IPS-20b (cell line): ENCODE measurements at regions not wholly inside any gene's neighbourhood (a gene's known extent, or its start where the extent isn't known, plus 50 kb on each side); places are given as distances from the start of the nearest gene placed in this dataset.
"Not testable (repeated sequence)": the region's sequence is repeated elsewhere in the genome, so short reads cannot be mapped to it uniquely, and the experiment has no call there.

Source experiments
- H3K27ac ChIP-seq: one replicate; pipeline ENCODE4 v1.5.1; 2013; ENCODE audit warnings: low read length
- H3K27me3 ChIP-seq: 2 replicates; pipeline ENCODE4 v1.6.1; 2013; ENCODE audit warnings: mild to moderate bottlenecking, low read length, inconsistent platforms; ENCODE audit not compliant: insufficient read depth
- H3K36me3 ChIP-seq: 2 replicates; pipeline ENCODE4 v1.6.1; 2013; ENCODE audit warnings: low read depth, mild to moderate bottlenecking, inconsistent platforms, low read length, moderate library complexity; ENCODE audit not compliant: insufficient read depth
- H3K4me1 ChIP-seq: 2 replicates; pipeline ENCODE4 v1.6.1; 2013; ENCODE audit warnings: mild to moderate bottlenecking, control low read depth, inconsistent platforms, low read length, moderate library complexity; ENCODE audit not compliant: insufficient read depth
- H3K4me3 ChIP-seq: 2 replicates; pipeline ENCODE4 v1.5.1; 2013; ENCODE audit warnings: mild to moderate bottlenecking, low read length, inconsistent platforms
- H3K9ac ChIP-seq: 2 replicates; pipeline ENCODE4 v1.6.1; 2013; ENCODE audit warnings: low read depth, mild to moderate bottlenecking, inconsistent platforms, low read length, moderate library complexity
- H3K9me3 ChIP-seq: 2 replicates; pipeline ENCODE4 v1.6.1; 2013; ENCODE audit warnings: mild to moderate bottlenecking, low read depth, low read length, inconsistent platforms; ENCODE audit not compliant: insufficient read depth

DNA sequence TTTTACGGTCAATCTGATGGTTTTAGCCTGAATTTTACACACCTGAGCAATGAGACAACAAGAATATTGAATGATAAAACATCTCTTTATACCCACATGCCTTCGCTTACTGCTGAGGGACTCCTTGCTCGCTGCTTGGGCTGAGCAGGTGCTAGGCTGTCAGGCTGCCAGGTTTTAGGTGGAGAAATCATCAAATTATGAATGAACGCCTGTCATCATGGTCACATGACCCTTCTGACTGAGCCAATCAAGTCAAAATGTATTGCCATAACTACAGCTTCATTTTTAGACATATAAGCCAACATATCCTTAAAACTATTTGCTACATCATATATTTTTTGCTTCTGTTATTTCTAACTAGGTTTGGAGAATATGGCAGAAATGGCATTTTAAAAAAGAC lies 274.0 kb downstream of the LNPK start:
- Histone ChIP-seq H3K27me3 (no peaks in the 10 kb centered on the region), H3K4me3 (no peak overlapping the region)

DNA sequence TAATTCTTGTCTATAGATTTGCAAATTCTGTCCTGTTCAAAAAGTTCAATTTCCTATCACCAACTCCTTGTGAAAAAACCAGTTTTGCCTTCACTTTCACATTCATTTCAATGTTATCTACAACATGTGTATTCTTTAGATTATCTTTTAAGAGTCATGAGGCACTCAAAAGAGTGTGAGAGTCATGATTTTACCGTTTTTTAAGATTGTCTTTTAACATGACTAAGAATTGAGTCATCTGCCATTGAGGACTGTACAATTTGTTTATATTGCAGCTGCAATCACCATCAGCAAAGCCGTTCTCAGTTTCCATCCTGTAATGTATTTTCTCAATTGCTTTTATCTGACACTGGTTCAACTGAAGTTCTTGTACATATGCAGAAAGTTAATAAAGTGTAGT lies 275.8 kb downstream of the LNPK start:
- Histone ChIP-seq H3K9me3 (peaks cover 6% of the 10 kb centered on the region; the same call in 1 of the 2 replicates), H3K4me3 (no peak overlapping the region), H3K27me3 (no peaks in the 10 kb centered on the region), H3K4me1 (no peaks in the 10 kb centered on the region), H3K36me3 (no peaks in the 10 kb centered on the region), H3K9ac (no peak overlapping the region), H3K27ac (no peak overlapping the region)

More for the DNA sequence above, 274.0 kb downstream of the LNPK start:
- peaks cover 2% of the 10 kb centered on the region; the same call in 1 of the 2 replicates for H3K9me3 ChIP-seq
- H3K36me3 ChIP-seq = no peaks in the 10 kb centered on the region
- no peak overlapping the region for H3K9ac ChIP-seq
- H3K27ac ChIP-seq = no peak overlapping the region
- no peaks in the 10 kb centered on the region for H3K4me1 ChIP-seq

DNA sequence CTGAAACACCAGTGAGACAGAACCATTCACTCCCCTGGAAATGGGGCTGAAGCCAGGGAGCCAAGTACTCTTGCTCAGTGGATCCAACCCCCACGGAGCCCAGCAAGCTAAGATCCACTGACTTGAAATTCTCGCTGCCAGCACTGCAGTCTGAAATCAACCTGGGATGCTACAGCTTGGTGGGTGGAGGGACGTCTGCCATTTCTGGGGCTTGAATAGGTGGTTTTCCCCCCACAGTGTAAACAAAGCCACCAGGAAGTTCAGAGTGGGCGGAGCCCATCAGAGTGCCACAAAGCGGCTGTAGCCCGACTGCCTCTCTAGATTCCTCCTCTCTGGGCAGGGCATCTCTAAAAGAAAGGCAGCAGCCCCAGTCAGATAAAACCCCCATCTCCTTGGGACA lies 292.8 kb downstream of the LNPK start:
- H3K27me3 ChIP-seq = no peaks in the 10 kb centered on the region
- H3K4me1 ChIP-seq = no peaks in the 10 kb centered on the region; the same call in 1 of the 2 replicates
- H3K4me3 ChIP-seq = no peak overlapping the region
- H3K27ac ChIP-seq = no peak overlapping the region
- no peak overlapping the region for H3K9ac ChIP-seq
- no peaks in the 10 kb centered on the region for H3K9me3 ChIP-seq
- no peaks in the 10 kb centered on the region for H3K36me3 ChIP-seq

DNA sequence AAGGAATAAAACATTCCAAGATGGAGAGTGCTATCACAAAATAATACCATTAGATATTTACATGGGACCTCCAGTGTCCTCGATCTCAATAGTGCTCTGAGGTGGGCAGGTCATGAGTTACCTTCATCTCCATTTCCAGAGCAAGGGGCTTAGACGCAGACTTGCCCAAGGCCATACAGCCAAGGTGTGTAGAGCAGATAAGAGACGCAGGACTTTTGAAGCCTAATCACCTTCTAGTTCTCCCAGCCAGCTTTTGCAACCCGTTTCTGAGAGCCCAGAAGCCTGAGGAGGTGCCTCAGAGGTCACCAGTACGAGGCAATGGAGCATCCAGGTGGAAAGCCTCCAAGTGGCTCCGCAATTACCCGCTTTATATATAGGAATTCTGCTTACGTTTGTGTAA lies 294.7 kb downstream of the LNPK start:
- Histone ChIP-seq H3K9ac (no peak overlapping the region), H3K36me3 (no peaks in the 10 kb centered on the region), H3K4me1 (no peaks in the 10 kb centered on the region; the same call in 1 of the 2 replicates), H3K9me3 (no peaks in the 10 kb centered on the region), H3K27ac (no peak overlapping the region), H3K27me3 (no peaks in the 10 kb centered on the region), H3K4me3 (no peak overlapping the region)

DNA sequence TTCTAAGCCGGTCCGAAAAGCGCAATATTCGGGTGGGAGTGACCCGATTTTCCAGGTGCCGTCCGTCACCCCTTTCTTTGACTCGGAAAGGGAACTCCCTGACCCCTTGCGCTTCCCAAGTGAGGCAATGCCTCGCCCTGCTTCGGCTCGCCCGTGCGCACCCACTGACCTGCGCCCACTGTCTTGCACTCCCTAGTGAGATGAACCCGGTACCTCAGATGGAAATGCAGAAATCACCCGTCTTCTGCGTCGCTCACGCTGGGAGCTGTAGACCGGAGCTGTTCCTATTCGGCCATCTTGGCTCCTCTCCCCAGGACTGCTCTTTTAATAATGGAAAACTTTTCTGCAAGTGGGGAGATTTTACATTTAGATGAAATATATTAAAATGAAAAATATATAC lies 297.5 kb downstream of the LNPK start:
- H3K27me3 ChIP-seq, H3K27ac ChIP-seq, H3K4me3 ChIP-seq, H3K4me1 ChIP-seq, H3K36me3 ChIP-seq, H3K9me3 ChIP-seq, H3K9ac ChIP-seq: not testable (repeated sequence)

DNA sequence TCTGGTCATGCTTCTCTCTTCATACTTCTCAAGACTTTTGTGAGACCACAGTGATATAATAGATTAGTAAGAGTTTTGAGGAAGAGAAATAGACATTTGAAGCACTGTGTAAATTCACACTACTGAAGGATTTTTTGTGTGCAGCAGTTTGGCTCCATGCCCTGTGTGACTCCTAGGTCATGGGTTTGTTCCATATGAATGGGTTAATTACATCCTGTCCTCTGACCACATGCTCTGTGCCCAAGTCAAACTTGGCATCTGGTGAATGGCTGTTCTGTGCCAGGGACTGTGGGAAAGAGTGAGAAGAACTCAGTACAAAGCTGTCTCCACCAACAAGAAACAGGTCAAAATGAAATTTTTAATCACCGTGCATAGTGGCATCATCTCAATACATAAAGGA lies 304.0 kb downstream of the LNPK start:
- no peaks in the 10 kb centered on the region for H3K4me1 ChIP-seq
- H3K9me3 ChIP-seq = no peaks in the 10 kb centered on the region

DNA sequence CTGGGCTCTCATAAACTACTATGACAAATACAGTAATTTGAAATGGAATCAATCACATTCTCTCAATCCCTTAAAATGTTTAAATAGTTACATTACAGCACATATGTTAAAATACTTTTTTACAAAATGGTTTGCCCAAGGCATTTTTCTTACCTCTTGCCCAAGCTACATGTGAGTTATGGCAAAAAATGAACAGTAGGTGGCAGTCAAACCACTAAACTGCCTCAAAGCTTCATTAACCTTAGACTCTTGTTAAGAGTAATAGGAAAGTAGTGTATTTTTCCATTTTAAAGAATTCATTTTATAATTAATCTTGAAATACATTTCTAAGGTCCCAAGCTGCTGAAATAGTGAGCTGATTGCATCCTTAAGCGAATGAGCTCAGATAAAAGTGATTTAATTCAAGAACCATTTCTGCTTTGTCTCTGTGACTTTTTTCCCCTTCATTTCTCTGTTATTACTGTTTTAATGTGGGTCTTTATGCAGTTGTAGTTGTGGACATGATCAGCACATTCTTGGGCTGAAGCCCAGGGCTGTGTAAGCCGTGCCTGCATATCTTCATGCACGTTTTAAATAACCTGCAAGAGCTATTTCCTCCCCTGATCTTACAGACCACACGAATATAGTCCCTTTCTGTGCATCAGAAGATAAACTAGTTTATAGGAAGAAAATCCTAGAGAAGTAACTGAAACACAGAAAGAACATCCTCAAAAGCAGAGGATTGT lies 311.8 kb downstream of the LNPK start:
- H3K27ac ChIP-seq = no peak overlapping the region
- no peak overlapping the region for H3K9ac ChIP-seq
- no peak overlapping the region for H3K4me3 ChIP-seq
- H3K36me3 ChIP-seq = no peaks in the 10 kb centered on the region
- H3K27me3 ChIP-seq = 0 out of 2 replicates have a peak, but pooled peaks cover 4% of the 10 kb centered on the region
- no peaks in the 10 kb centered on the region for H3K9me3 ChIP-seq
- H3K4me1 ChIP-seq = no peaks in the 10 kb centered on the region; the same call in 1 of the 2 replicates

More for the DNA sequence above, 304.0 kb downstream of the LNPK start:
- Histone ChIP-seq H3K9ac (no peak overlapping the region), H3K27ac (no peak overlapping the region), H3K27me3 (no peaks in the 10 kb centered on the region), H3K36me3 (no peaks in the 10 kb centered on the region), H3K4me3 (no peak overlapping the region)

DNA sequence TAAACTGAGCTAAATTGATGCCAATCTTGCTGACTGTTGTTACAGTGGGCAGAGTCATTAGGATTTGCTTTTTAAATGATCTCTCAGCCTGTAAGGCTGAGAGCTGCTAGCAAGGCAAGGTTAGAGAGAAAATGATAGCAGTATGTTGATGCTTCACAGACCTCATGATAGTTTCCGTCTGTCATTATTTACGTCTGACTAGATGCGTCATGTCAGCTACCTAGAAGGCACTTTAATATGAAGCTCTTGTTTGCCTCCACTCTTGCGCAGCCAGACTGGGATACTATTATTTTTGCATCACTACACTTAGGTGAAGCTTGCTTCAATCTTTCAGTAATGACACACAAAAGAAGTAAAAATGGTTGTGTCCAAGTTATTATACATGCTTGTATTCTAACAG lies 313.8 kb downstream of the LNPK start:
- H3K27ac ChIP-seq = no peak overlapping the region
- no peaks in the 10 kb centered on the region; the same call in 1 of the 2 replicates for H3K4me1 ChIP-seq
- no peaks in the 10 kb centered on the region for H3K36me3 ChIP-seq
- no peak overlapping the region for H3K9ac ChIP-seq
- H3K9me3 ChIP-seq = no peaks in the 10 kb centered on the region
- H3K27me3 ChIP-seq = 0 out of 2 replicates have a peak, but pooled peaks cover 4% of the 10 kb centered on the region
- H3K4me3 ChIP-seq = no peak overlapping the region

DNA sequence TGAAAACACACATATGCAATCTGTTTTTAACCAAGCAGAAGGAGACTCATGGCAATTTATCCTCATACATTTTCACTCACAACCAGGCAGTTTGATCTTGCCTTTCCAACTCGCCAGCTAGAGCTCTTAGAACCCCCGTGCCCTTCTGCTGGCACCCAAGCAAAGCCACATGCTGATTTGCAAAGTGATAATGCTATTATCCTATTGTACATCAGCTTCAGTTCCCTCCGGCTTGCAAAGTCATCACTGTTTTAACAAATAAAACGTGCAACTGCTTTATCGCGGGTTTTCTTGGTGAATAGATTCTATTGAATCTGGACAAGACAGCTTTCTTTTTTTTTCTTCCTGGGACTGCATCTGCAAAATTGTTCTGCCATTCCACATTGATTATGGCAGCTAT lies 314.6 kb downstream of the LNPK start:
- Histone ChIP-seq H3K9ac (no peak overlapping the region), H3K9me3 (no peaks in the 10 kb centered on the region), H3K27me3 (0 out of 2 replicates have a peak, but pooled peaks cover 4% of the 10 kb centered on the region), H3K36me3 (no peaks in the 10 kb centered on the region), H3K4me3 (no peak overlapping the region), H3K4me1 (no peaks in the 10 kb centered on the region; the same call in 1 of the 2 replicates), H3K27ac (no peak overlapping the region)

DNA sequence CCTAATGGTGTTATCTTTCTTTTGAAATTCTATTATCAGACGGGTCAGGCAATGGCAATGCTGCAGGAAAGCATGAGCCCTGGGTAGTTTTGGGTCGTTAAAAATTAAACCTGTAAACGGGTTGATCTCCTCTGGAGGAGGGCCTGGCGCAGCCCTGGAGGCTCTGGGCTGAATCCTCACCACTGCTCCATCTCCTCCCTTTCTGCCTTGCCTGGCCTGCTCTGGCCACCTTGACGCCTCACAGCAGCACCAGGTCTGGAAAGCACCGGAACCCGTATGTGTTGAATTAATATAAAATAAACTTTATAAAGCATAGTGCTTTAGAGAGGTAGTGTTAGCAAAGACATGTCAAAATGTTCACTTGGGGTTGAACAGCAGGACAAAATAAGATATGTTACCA lies 316.1 kb downstream of the LNPK start:
- Histone ChIP-seq H3K4me3 (no peak overlapping the region), H3K4me1 (no peaks in the 10 kb centered on the region; the same call in 1 of the 2 replicates), H3K27ac (no peak overlapping the region), H3K9me3 (no peaks in the 10 kb centered on the region), H3K36me3 (no peaks in the 10 kb centered on the region), H3K27me3 (0 out of 2 replicates have a peak, but pooled peaks cover 4% of the 10 kb centered on the region), H3K9ac (no peak overlapping the region)

DNA sequence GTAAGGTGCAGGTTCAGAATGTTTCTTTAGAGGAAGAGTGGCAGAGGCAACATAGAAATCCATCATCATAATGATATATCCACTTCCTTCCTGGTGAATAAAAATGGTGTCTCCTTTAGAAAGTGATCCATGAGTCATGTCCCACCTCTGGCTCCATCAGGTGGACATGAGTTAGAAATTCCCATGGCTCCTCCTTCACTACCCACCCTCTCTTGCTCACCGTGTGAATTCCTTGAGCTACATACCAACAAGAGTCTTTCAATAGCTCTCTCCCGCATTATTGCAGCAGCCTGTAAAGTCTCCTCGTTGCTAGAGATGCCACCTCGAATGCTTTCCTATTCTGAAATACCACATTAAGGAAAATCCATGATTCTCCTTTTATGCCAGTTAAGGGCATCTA lies 317.6 kb downstream of the LNPK start:
- no peak overlapping the region for H3K9ac ChIP-seq
- H3K4me3 ChIP-seq = no peak overlapping the region
- H3K27me3 ChIP-seq = no peaks in the 10 kb centered on the region
- H3K4me1 ChIP-seq = no peaks in the 10 kb centered on the region
- no peaks in the 10 kb centered on the region for H3K36me3 ChIP-seq
- no peaks in the 10 kb centered on the region for H3K9me3 ChIP-seq
- H3K27ac ChIP-seq = no peak overlapping the region

DNA sequence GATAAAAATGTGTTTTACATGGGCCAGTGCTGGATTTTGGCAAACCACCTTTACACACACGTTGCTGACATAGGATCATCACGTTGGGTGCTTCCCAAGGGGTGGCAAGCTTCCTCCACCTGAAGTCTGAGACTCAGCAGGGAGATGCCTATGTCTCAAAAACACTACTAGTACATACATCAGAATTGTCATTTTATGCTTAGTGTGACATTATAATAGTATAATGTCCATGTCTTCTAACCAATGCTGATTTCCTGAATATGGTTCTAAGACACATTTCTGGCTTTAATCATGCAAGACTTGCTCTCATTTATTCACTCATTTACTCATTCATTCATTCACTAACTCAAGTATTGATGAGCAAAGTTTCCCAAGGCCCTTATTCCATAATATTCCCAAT lies 322.3 kb downstream of the LNPK start:
- Histone ChIP-seq H3K4me3 (no peak overlapping the region), H3K27me3 (no peaks in the 10 kb centered on the region), H3K36me3 (no peaks in the 10 kb centered on the region), H3K27ac (no peak overlapping the region), H3K9ac (no peak overlapping the region), H3K9me3 (no peaks in the 10 kb centered on the region), H3K4me1 (no peaks in the 10 kb centered on the region)
